MCF 10A (cell line): ENCODE measurements at regions not wholly inside any gene's neighbourhood (a gene's known extent, or its start where the extent isn't known, plus 50 kb on each side); places are given as distances from the start of the nearest gene placed in this dataset.

Source experiments
- BruUV-seq: library from RNA; stranded (reverse); fragments of 400-500 nt; replicated peaks from 2 replicates; lab custom pipeline; 2021; lab: Mats Ljungman, UMichigan
- CTCF ChIA-PET: fragments of 300-600 bp; sonication (Branson Sonifier 250); formaldehyde crosslinking; extraction: SDS; loops from one replicate; lab custom pipeline; 2021; ENCODE audit warnings: antibody characterized with exemption, inconsistent platforms; lab: Yijun Ruan, JAX
- POLR2A ChIA-PET: fragments of 300-600, 350-650 bp; sonication (Branson Sonifier 250); formaldehyde crosslinking; extraction: SDS; loops from one replicate; lab custom pipeline; 2020; ENCODE audit warnings: antibody characterized with exemption, inconsistent platforms; lab: Yijun Ruan, JAX
- DNase-seq: peaks from one replicate; pipeline ENCODE4 v3.0.0-alpha.2; 2018; ENCODE audit not compliant: unreplicated experiment
- H3K27ac Mint-ChIP-seq: one replicate; pipeline ENCODE4 v1.8.0; 2022; ENCODE audit warnings: mild to moderate bottlenecking, low read depth, mixed read lengths; ENCODE audit not compliant: unreplicated experiment
- H3K27me3 Mint-ChIP-seq: one replicate; pipeline ENCODE4 v1.8.0; 2022; ENCODE audit warnings: mixed read lengths; ENCODE audit not compliant: insufficient read depth, unreplicated experiment
- H3K36me3 Mint-ChIP-seq: one replicate; pipeline ENCODE4 v1.8.0; 2022; ENCODE audit warnings: mild to moderate bottlenecking, moderate library complexity, mixed read lengths; ENCODE audit not compliant: insufficient read depth, unreplicated experiment
- H3K4me1 Mint-ChIP-seq: one replicate; pipeline ENCODE4 v1.8.0; 2022; ENCODE audit warnings: mixed read lengths; ENCODE audit not compliant: insufficient read depth, unreplicated experiment
- H3K4me3 Mint-ChIP-seq: one replicate; pipeline ENCODE4 v1.8.0; 2022; ENCODE audit warnings: mild to moderate bottlenecking, moderate library complexity, mixed read lengths; ENCODE audit not compliant: unreplicated experiment
- H3K9me3 Mint-ChIP-seq: one replicate; pipeline ENCODE4 v1.8.0; 2022; ENCODE audit warnings: mixed read lengths; ENCODE audit not compliant: unreplicated experiment
- CTCF ChIP-seq: fragments of 200-600 bp; IDR thresholded peaks from one replicate; pipeline ENCODE4 v1.8.0; 2022; ENCODE audit warnings: antibody characterized with exemption, mild to moderate bottlenecking; ENCODE audit not compliant: unreplicated experiment
- intact Hi-C: fragments of 100-400 bp; cut with micrococcal nuclease; formaldehyde crosslinking; loops from 2 replicates; pipeline ENCODE4 v1.14.1; 2022

- TF ChIP-seq CTCF: no peak
These were observed 382.5 kb downstream of the RPS29 start for GRCh38 chr14:49203676-49204075.

GRCh38 chr14:49199159-49199558 lies 387.0 kb downstream of the RPS29 start:
- intact Hi-C loops: no loop called here
- ChIA-PET CTCF (no interaction called here), POLR2A (no interaction called here)
- Mint-ChIP-seq H3K36me3 (no peaks in the 10 kb centered on the region), H3K27me3 (no peaks in the 10 kb centered on the region), H3K27ac (no peak overlapping the region), H3K9me3 (peaks cover 8% of the 10 kb centered on the region), H3K4me1 (no peaks in the 10 kb centered on the region), H3K4me3 (no peak overlapping the region)
- no peak for DNase-seq
- no TSS peak for BruUV-seq
- TF ChIP-seq CTCF: no peak

More at GRCh38 chr14:49203676-49204075, 382.5 kb downstream of the RPS29 start:
- Mint-ChIP-seq H3K27me3 (no peaks in the 10 kb centered on the region), H3K4me1 (no peaks in the 10 kb centered on the region), H3K36me3 (no peaks in the 10 kb centered on the region), H3K4me3 (no peak overlapping the region), H3K27ac (no peak overlapping the region), H3K9me3 (peaks cover 8% of the 10 kb centered on the region)
- CTCF ChIA-PET: interaction anchor here (0.6 kb wide), 1 partner anchor 103 kb away, joined by 4 read pairs; no protein-coding TSS in a partner anchor
- no TSS peak for BruUV-seq
- intact Hi-C loops: no loop called here
- POLR2A ChIA-PET: no interaction called here
- DNase-seq: no peak

- Mint-ChIP-seq H3K36me3 (peaks cover 4% of the 10 kb centered on the region), H3K27me3 (no peaks in the 10 kb centered on the region), H3K9me3 (no peaks in the 10 kb centered on the region), H3K4me3 (no peak overlapping the region), H3K4me1 (no peaks in the 10 kb centered on the region), H3K27ac (no peak overlapping the region)
- POLR2A ChIA-PET: no interaction called here
- no TSS peak for BruUV-seq
- CTCF ChIA-PET: no interaction called here
- no peak for DNase-seq
- intact Hi-C loops: no loop called here
- no peak for TF ChIP-seq CTCF
These were observed 389.9 kb downstream of the RPS29 start for GRCh38 chr14:49196327-49196726.

- Mint-ChIP-seq H3K27ac (no peak overlapping the region), H3K36me3 (peaks cover 4% of the 10 kb centered on the region), H3K9me3 (no peaks in the 10 kb centered on the region), H3K4me3 (no peak overlapping the region), H3K4me1 (no peaks in the 10 kb centered on the region), H3K27me3 (no peaks in the 10 kb centered on the region)
- no peak for TF ChIP-seq CTCF
- ChIA-PET CTCF (no interaction called here), POLR2A (no interaction called here)
- no TSS peak for BruUV-seq
- DNase-seq: no peak
- intact Hi-C loops: no loop called here
These were observed 392.1 kb downstream of the RPS29 start for GRCh38 chr14:49194067-49194466.
